ENCODE measurements at regions not wholly inside any gene's neighbourhood (a gene's known extent, or its start where the extent isn't known, plus 50 kb on each side); places are given as distances from the start of the nearest gene placed in this dataset.

- no peaks in the 10 kb centered on the region for H3K36me3 ChIP-seq (ENCODE audit: insufficient read depth, low read length)
- CTCF ChIA-PET (ENCODE audit: unreplicated experiment) = no interaction called here
- no peak overlapping the region for H3K27ac ChIP-seq (ENCODE audit: low read depth, low read length, poor library complexity, severe bottlenecking)
- no peaks in the 10 kb centered on the region for H3K9me2 ChIP-seq (ENCODE audit: insufficient read depth, low read length)
- H2AFZ ChIP-seq (ENCODE audit: low read length) = no peak overlapping the region
- BruUV-seq (replicated peaks) = no TSS peak
- no peak overlapping the region for H3K4me3 ChIP-seq (ENCODE audit: low read depth, low read length, poor library complexity, severe bottlenecking)
- no peak overlapping the region for H3K4me2 ChIP-seq (ENCODE audit: low read length)
- H4K20me1 ChIP-seq (ENCODE audit: insufficient read depth, low read length) = no peaks in the 10 kb centered on the region
- POLR2A ChIA-PET = interaction anchor here (0.6 kb wide), 1 partner anchor 713 kb away, joined by 5 read pairs; no protein-coding TSS in a partner anchor
- DNase-seq (ENCODE audit: low spot score) = no peak
- H3K4me1 ChIP-seq (ENCODE audit: insufficient read depth, low read length, poor library complexity, severe bottlenecking) = no peaks in the 10 kb centered on the region
- intact Hi-C loops (cut with micrococcal nuclease; ENCODE audit: unreplicated experiment) = no loop called here
- TF ChIP-seq CTCF (conservative IDR thresholded peaks at IDR 0.05; ENCODE audit: low read length) (no peak), EZH2phosphoT487 (IDR thresholded peaks at IDR 0.05; ENCODE audit: borderline replicate concordance, low read depth, low read length) (no peak)
- no peaks in the 10 kb centered on the region for H3K79me2 ChIP-seq (ENCODE audit: insufficient read depth, low read depth, low read length)
- H3K9me3 ChIP-seq (ENCODE audit: low read length) = no peaks in the 10 kb centered on the region
These were observed 191.3 kb downstream of the BTG1 start for GRCh38 chr12:91954326-91954725.

- CTCF ChIA-PET (ENCODE audit: unreplicated experiment) = no interaction called here
These were observed 192.7 kb downstream of the BTG1 start for GRCh38 chr12:91952916-91953315.

More at GRCh38 chr12:91952916-91953315, 192.7 kb downstream of the BTG1 start:
- BruUV-seq (replicated peaks) = no TSS peak
- TF ChIP-seq CTCF (conservative IDR thresholded peaks at IDR 0.05; ENCODE audit: low read length) (no peak), EZH2phosphoT487 (IDR thresholded peaks at IDR 0.05; ENCODE audit: borderline replicate concordance, low read depth, low read length) (no peak)
- no peaks in the 10 kb centered on the region for H3K9me3 ChIP-seq (ENCODE audit: low read length)
- intact Hi-C loops (cut with micrococcal nuclease; ENCODE audit: unreplicated experiment) = no loop called here
- H3K9me2 ChIP-seq (ENCODE audit: insufficient read depth, low read length) = no peaks in the 10 kb centered on the region
- no peak overlapping the region for H3K4me2 ChIP-seq (ENCODE audit: low read length)
- H4K20me1 ChIP-seq (ENCODE audit: insufficient read depth, low read length) = no peaks in the 10 kb centered on the region
- H3K4me3 ChIP-seq (ENCODE audit: low read depth, low read length, poor library complexity, severe bottlenecking) = no peak overlapping the region
- no peaks in the 10 kb centered on the region for H3K36me3 ChIP-seq (ENCODE audit: insufficient read depth, low read length)
- POLR2A ChIA-PET = interaction anchor here (0.7 kb wide), 1 partner anchor 274 kb away, joined by 3 read pairs; no protein-coding TSS in a partner anchor
- no peak overlapping the region for H2AFZ ChIP-seq (ENCODE audit: low read length)
- no peak for DNase-seq (ENCODE audit: low spot score)
- H3K27ac ChIP-seq (ENCODE audit: low read depth, low read length, poor library complexity, severe bottlenecking) = no peak overlapping the region
- H3K4me1 ChIP-seq (ENCODE audit: insufficient read depth, low read length, poor library complexity, severe bottlenecking) = no peaks in the 10 kb centered on the region
- no peaks in the 10 kb centered on the region for H3K79me2 ChIP-seq (ENCODE audit: insufficient read depth, low read depth, low read length)
